ENCODE measurements at regions not wholly inside any gene's neighbourhood (a gene's known extent, or its start where the extent isn't known, plus 50 kb on each side); places are given as distances from the start of the nearest gene placed in this dataset.
"Not testable (repeated sequence)": the region's sequence is repeated elsewhere in the genome, so short reads cannot be mapped to it uniquely, and the experiment has no call there.

DNA sequence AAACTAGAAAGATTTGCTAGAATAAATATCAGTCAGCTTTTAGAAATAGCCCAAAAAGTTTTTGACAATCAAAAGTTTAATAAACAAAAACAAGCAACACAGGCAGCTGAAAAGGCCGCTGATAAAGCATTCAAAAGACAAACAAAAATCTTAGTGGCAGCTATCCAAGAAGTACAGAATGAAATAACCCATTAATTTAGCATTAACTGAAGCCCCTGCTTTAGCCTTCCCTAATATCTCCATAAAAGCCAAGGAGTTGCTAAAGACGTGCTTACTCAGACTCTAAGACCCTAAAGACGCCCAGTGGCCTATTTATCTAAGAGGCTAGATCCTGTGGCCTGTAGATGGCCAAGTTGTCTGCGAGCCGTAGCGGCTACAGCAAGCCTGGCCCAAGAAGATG, 123.5 kb upstream of the DEFB108B start:
- not testable (repeated sequence) for TF ChIP-seq EZH2 (IDR thresholded peaks at IDR 0.05; ENCODE audit: low read length)
- TF ChIP-seq, protein P1, sequence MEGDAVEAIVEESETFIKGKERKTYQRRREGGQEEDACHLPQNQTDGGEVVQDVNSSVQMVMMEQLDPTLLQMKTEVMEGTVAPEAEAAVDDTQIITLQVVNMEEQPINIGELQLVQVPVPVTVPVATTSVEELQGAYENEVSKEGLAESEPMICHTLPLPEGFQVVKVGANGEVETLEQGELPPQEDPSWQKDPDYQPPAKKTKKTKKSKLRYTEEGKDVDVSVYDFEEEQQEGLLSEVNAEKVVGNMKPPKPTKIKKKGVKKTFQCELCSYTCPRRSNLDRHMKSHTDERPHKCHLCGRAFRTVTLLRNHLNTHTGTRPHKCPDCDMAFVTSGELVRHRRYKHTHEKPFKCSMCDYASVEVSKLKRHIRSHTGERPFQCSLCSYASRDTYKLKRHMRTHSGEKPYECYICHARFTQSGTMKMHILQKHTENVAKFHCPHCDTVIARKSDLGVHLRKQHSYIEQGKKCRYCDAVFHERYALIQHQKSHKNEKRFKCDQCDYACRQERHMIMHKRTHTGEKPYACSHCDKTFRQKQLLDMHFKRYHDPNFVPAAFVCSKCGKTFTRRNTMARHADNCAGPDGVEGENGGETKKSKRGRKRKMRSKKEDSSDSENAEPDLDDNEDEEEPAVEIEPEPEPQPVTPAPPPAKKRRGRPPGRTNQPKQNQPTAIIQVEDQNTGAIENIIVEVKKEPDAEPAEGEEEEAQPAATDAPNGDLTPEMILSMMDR (optimal IDR thresholded peaks at IDR 0.05 in 1 of 3, IDR thresholded peaks at IDR 0.05 in 1 of 3, conservative IDR thresholded peaks at IDR 0.05 in 1 of 3; ENCODE audit: extremely low read depth in 1 of 3, insufficient read depth in 2 of 3, low read length in 3 of 3): not testable (repeated sequence)
